ENCODE measurements at regions not wholly inside any gene's neighbourhood (a gene's known extent, or its start where the extent isn't known, plus 50 kb on each side); places are given as distances from the start of the nearest gene placed in this dataset.

DNA sequence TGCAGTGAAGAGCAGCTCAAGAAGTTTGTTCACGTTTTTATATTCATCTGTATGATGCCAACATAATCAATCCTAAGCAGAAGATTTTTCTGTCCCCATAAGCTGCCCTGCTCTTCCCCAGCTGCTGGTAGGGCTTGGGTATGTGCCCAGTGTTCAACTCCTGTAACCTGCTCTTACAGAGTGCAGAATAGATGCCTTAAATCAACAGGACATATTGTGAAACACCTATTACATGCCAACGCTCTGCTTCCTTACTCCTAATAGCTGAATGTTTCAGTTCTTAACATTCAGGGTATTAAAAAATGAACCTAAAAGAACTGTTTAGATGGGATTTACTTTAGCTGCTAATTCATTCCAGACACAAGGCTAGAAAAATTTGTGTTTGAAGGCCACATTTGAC lies 190.9 kb downstream of the HS3ST3A1 start:
- Histone ChIP-seq H3K4me1 (ENCODE audit: control insufficient read depth in 2 of 2, insufficient read depth in 2 of 2, low read length in 2 of 2) (no peaks in the 10 kb centered on the region), H3K36me3 (ENCODE audit: control insufficient read depth in 2 of 2, insufficient read depth in 2 of 2, low read length in 1 of 2) (no peaks in the 10 kb centered on the region), H3K27ac (ENCODE audit: low read depth in 1 of 2, low read length in 1 of 2) (no peak overlapping the region), H3K4me3 (ENCODE audit: low read length in 2 of 2) (no peak overlapping the region), H3K27me3 (ENCODE audit: control insufficient read depth in 2 of 2, insufficient read depth in 1 of 2, low read length in 1 of 2) (no peaks in the 10 kb centered on the region), H3K9me3 (ENCODE audit: control insufficient read depth in 2 of 2, insufficient read depth in 1 of 2, low read length in 1 of 2) (no peaks in the 10 kb centered on the region)
- WGBS = 53% methylated on average over 2 of the region's 2 CpGs
- no peak for DNase-seq (ENCODE audit: low read depth in 6 of 9, low spot score in 9 of 9)

DNA sequence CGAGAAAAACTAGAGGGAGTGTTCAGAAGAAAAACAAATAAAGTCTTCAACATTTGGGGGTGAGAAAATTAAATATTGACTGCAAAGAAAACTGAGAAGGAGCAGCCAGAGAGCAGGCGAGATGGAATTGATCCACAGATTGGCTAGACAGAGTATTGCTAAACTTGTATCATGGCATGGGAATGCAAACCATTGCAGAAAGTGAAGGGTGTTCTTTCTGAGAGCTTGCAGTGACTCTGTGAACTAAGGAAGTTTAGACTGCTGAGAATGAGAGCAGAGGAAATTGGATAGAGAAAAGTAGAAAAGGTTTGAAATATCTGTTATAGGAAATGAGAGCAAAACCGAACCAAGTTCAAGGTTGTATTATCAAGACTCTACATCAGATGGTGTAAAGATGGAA lies 191.5 kb downstream of the HS3ST3A1 start:
- Histone ChIP-seq H3K27ac (ENCODE audit: low read depth in 1 of 2, low read length in 1 of 2) (no peak overlapping the region), H3K36me3 (ENCODE audit: control insufficient read depth in 2 of 2, insufficient read depth in 2 of 2, low read length in 1 of 2) (no peaks in the 10 kb centered on the region), H3K9me3 (ENCODE audit: control insufficient read depth in 2 of 2, insufficient read depth in 1 of 2, low read length in 1 of 2) (no peaks in the 10 kb centered on the region), H3K4me1 (ENCODE audit: control insufficient read depth in 2 of 2, insufficient read depth in 2 of 2, low read length in 2 of 2) (no peaks in the 10 kb centered on the region), H3K4me3 (ENCODE audit: low read length in 2 of 2) (no peak overlapping the region), H3K27me3 (ENCODE audit: control insufficient read depth in 2 of 2, insufficient read depth in 1 of 2, low read length in 1 of 2) (no peaks in the 10 kb centered on the region)
- no peak for DNase-seq (ENCODE audit: low read depth in 6 of 9, low spot score in 9 of 9)
- 94% methylated on average over 3 of the region's 3 CpGs for WGBS

DNA sequence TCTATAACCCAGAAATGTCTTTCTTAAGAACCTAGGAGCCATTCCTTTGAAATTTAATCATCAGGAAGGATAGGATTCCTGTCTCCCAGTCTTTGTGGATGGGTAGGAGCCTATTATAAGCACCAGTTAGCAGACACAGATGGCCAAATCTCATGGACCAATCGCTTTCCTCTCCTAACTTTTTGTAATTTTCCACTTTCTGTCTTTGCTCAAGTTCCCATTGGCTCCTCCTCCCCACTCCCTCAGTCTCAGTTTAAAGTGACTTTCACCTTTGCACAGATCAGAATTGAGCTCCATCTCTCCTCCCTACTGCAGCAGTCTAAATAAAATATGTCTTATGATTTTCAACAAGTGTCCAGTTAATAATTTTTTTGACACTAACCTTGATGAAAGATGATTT lies 192.3 kb downstream of the HS3ST3A1 start:
- Histone ChIP-seq H3K9me3 (ENCODE audit: control insufficient read depth in 2 of 2, insufficient read depth in 1 of 2, low read length in 1 of 2) (no peaks in the 10 kb centered on the region), H3K27me3 (ENCODE audit: control insufficient read depth in 2 of 2, insufficient read depth in 1 of 2, low read length in 1 of 2) (no peaks in the 10 kb centered on the region), H3K36me3 (ENCODE audit: control insufficient read depth in 2 of 2, insufficient read depth in 2 of 2, low read length in 1 of 2) (no peaks in the 10 kb centered on the region), H3K4me1 (ENCODE audit: control insufficient read depth in 2 of 2, insufficient read depth in 2 of 2, low read length in 2 of 2) (no peaks in the 10 kb centered on the region), H3K27ac (ENCODE audit: low read depth in 1 of 2, low read length in 1 of 2) (no peak overlapping the region), H3K4me3 (ENCODE audit: low read length in 2 of 2) (no peak overlapping the region)
- no peak for DNase-seq (ENCODE audit: low read depth in 6 of 9, low spot score in 9 of 9)
- WGBS = 86% methylated on average over 1 of the region's 1 CpG

DNA sequence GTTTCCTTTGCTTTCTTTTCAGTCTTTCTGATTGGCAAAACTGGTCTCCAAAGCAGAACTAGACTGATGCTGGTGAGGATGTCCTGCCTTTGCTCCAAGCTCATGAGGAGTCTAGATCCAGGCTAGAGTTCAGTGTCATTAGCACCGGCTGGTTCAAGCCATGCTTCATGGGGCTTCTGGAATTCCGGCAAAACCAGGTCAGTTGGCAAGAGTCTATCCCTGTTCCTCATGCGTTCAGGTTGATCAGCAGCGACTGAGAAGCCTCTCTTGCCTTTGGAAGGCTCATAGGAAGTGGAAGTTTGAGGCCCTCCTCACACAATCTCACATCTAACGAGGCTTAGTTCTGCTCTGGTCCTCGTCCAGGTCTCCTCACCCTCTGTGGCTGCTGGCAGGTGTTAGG lies 194.3 kb downstream of the HS3ST3A1 start:
- no peaks in the 10 kb centered on the region for H3K36me3 ChIP-seq (ENCODE audit: control insufficient read depth in 2 of 2, insufficient read depth in 2 of 2, low read length in 1 of 2)
- H3K27ac ChIP-seq (ENCODE audit: low read depth in 1 of 2, low read length in 1 of 2) = no peak overlapping the region
- DNase-seq (ENCODE audit: low read depth in 6 of 9, low spot score in 9 of 9) = no peak
- H3K4me1 ChIP-seq (ENCODE audit: control insufficient read depth in 2 of 2, insufficient read depth in 2 of 2, low read length in 2 of 2) = no peaks in the 10 kb centered on the region
- 91% methylated on average over 6 of the region's 6 CpGs for WGBS
- H3K9me3 ChIP-seq (ENCODE audit: control insufficient read depth in 2 of 2, insufficient read depth in 1 of 2, low read length in 1 of 2) = no peaks in the 10 kb centered on the region
- H3K27me3 ChIP-seq (ENCODE audit: control insufficient read depth in 2 of 2, insufficient read depth in 1 of 2, low read length in 1 of 2) = no peaks in the 10 kb centered on the region
- H3K4me3 ChIP-seq (ENCODE audit: low read length in 2 of 2) = no peak overlapping the region

DNA sequence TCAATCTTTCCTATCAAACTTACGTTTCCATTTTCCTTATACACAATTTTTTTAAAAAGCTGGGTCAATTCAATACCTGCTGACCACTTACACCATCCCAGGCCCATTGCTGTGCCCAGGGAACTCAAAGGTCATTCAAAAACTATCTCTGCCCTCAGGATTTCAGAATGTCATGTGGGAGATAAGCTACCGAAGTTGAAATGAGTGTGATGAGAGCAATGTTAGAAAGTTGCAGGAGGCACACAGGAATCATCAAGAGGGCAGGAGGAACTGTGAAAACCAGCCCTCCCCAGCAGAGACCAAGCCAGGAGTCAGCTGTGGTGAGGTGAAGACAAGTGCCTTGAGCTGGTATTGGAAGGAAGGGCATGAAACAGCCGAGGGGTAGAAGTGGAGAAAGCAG lies 195.9 kb downstream of the HS3ST3A1 start:
- H3K4me3 ChIP-seq (ENCODE audit: low read length in 2 of 2) = no peak overlapping the region
- WGBS = 79% methylated on average over 3 of the region's 3 CpGs
- no peak for DNase-seq (ENCODE audit: low read depth in 6 of 9, low spot score in 9 of 9)
- H3K27ac ChIP-seq (ENCODE audit: low read depth in 1 of 2, low read length in 1 of 2) = no peak overlapping the region
- no peaks in the 10 kb centered on the region for H3K36me3 ChIP-seq (ENCODE audit: control insufficient read depth in 2 of 2, insufficient read depth in 2 of 2, low read length in 1 of 2)
- H3K4me1 ChIP-seq (ENCODE audit: control insufficient read depth in 2 of 2, insufficient read depth in 2 of 2, low read length in 2 of 2) = no peaks in the 10 kb centered on the region
- no peaks in the 10 kb centered on the region for H3K27me3 ChIP-seq (ENCODE audit: control insufficient read depth in 2 of 2, insufficient read depth in 1 of 2, low read length in 1 of 2)
- H3K9me3 ChIP-seq (ENCODE audit: control insufficient read depth in 2 of 2, insufficient read depth in 1 of 2, low read length in 1 of 2) = no peaks in the 10 kb centered on the region

DNA sequence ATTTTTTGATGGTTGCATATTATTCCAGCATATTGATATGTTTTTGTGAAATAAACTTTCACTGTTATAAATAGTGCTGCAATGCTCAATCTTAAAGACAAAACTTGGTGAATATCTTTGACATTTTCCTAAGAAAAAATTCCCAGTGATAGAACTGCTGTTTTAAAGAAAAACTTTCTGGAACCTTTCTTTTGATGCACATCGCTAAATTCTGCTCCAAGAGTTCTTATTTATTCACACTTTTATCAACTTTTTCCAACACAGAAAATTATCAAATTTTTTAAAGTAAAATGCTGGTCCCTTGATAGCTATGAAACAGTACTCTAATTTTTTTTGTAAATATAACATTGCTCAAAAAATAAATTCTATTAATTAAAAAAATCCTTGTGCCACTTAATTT lies 196.6 kb downstream of the HS3ST3A1 start:
- DNase-seq (ENCODE audit: low read depth in 6 of 9, low spot score in 9 of 9) = no peak
- no peak overlapping the region for H3K27ac ChIP-seq (ENCODE audit: low read depth in 1 of 2, low read length in 1 of 2)
- H3K4me1 ChIP-seq (ENCODE audit: control insufficient read depth in 2 of 2, insufficient read depth in 2 of 2, low read length in 2 of 2) = no peaks in the 10 kb centered on the region
- no peak overlapping the region for H3K4me3 ChIP-seq (ENCODE audit: low read length in 2 of 2)
- WGBS = 99% methylated on average over 1 of the region's 1 CpG
- no peaks in the 10 kb centered on the region for H3K27me3 ChIP-seq (ENCODE audit: control insufficient read depth in 2 of 2, insufficient read depth in 1 of 2, low read length in 1 of 2)
- no peaks in the 10 kb centered on the region for H3K9me3 ChIP-seq (ENCODE audit: control insufficient read depth in 2 of 2, insufficient read depth in 1 of 2, low read length in 1 of 2)
- no peaks in the 10 kb centered on the region for H3K36me3 ChIP-seq (ENCODE audit: control insufficient read depth in 2 of 2, insufficient read depth in 2 of 2, low read length in 1 of 2)

DNA sequence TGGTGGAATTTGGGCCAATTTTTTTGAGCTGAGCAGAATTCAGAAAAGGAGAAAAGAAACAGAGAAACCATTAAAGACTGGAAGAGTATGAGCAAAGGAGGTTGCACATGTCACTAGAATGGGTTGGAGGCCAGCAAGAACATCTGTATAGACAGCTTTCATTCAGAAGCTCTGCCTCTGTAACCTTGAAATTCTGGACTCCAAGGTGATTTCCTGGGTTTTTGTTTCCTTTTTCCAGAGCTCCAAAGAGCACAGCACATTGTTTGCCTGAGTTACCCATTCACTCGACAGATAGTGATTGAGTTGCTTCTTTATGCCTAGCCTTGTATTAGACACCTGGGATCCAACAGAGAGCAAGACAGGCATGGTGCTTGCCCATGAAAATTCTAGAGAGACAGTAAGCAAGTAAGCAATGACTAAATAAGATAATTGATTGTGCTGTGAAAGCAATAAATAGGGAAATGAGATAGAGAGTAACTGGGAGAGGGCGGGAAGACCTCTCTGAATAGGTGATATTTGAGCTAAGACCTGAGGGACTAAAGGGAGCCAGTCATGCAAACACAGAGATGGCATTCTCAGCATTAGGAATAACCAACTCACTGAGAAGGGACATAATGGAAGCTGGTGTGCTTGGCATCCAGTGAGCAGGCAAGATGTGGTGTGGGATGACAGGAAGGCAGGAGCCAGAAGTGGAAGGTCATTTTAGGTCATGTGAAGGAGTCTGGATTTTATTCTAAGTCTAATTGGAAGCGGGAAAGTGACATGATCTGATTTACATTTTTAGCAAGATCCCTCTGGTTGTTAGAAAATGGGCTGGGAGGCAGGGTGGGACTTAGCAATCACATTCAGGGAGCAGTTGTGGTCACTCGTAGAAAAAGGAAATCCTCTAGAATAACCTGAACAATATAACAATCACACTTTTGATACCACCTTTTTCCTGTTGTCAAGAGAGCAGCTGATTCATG lies 197.5 kb downstream of the HS3ST3A1 start:
- WGBS = 74% methylated on average over 4 of the region's 4 CpGs
- H3K4me1 ChIP-seq (ENCODE audit: control insufficient read depth in 2 of 2, insufficient read depth in 2 of 2, low read length in 2 of 2) = no peaks in the 10 kb centered on the region
- H3K9me3 ChIP-seq (ENCODE audit: control insufficient read depth in 2 of 2, insufficient read depth in 1 of 2, low read length in 1 of 2) = no peaks in the 10 kb centered on the region
- H3K4me3 ChIP-seq (ENCODE audit: low read length in 2 of 2) = no peak overlapping the region
- no peaks in the 10 kb centered on the region for H3K27me3 ChIP-seq (ENCODE audit: control insufficient read depth in 2 of 2, insufficient read depth in 1 of 2, low read length in 1 of 2)
- DNase-seq (ENCODE audit: low read depth in 6 of 9, low spot score in 9 of 9) = no peak
- no peak overlapping the region for H3K27ac ChIP-seq (ENCODE audit: low read depth in 1 of 2, low read length in 1 of 2)
- no peaks in the 10 kb centered on the region for H3K36me3 ChIP-seq (ENCODE audit: control insufficient read depth in 2 of 2, insufficient read depth in 2 of 2, low read length in 1 of 2)

DNA sequence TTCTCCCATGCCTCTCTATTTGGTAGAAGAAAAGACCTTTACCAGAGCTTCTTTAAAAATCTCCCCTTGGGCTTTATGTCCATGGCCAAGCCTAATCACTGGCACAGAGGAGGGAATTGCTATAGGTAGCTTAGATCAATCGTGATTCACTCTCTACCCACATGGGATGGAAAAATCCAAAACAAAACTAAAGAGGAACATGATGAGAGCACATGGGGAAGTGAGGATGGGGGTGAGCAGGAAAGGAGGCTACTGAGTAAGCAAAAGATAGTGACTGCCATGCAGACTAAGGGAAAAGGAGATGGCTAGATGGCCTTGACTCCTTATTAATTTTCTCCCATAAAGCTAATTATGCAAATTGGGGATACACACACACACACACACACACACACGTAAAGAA lies 201.2 kb downstream of the HS3ST3A1 start:
- Histone ChIP-seq H3K27me3 (ENCODE audit: control insufficient read depth in 2 of 2, insufficient read depth in 1 of 2, low read length in 1 of 2) (no peaks in the 10 kb centered on the region), H3K27ac (ENCODE audit: low read depth in 1 of 2, low read length in 1 of 2) (no peak overlapping the region), H3K36me3 (ENCODE audit: control insufficient read depth in 2 of 2, insufficient read depth in 2 of 2, low read length in 1 of 2) (no peaks in the 10 kb centered on the region), H3K9me3 (ENCODE audit: control insufficient read depth in 2 of 2, insufficient read depth in 1 of 2, low read length in 1 of 2) (no peaks in the 10 kb centered on the region), H3K4me3 (ENCODE audit: low read length in 2 of 2) (no peak overlapping the region), H3K4me1 (ENCODE audit: control insufficient read depth in 2 of 2, insufficient read depth in 2 of 2, low read length in 2 of 2) (no peaks in the 10 kb centered on the region)
- WGBS = 66% methylated on average over 2 of the region's 2 CpGs
- no peak for DNase-seq (ENCODE audit: low read depth in 6 of 9, low spot score in 9 of 9)

DNA sequence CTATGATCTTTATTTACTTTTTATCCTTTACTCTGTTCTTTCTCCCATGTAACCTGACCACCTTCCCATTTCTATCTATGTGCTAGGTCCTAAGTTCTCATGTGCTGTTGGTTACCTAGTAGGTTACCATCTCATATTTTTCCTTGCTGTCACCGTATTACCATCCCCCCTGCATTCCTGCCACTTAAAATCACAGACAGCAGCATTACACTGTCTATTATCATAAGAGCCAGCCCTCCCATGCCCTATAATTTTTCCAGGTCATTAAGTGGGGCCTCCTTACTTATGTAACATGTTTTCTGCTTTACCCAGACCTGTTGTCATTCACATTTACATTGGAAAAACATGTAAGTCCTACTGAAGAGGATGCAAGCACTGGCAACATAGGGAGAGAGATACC lies 202.9 kb downstream of the HS3ST3A1 start:
- DNase-seq (ENCODE audit: low read depth in 6 of 9, low spot score in 9 of 9) = no peak
- Histone ChIP-seq H3K4me1 (ENCODE audit: control insufficient read depth in 2 of 2, insufficient read depth in 2 of 2, low read length in 2 of 2) (no peaks in the 10 kb centered on the region), H3K27ac (ENCODE audit: low read depth in 1 of 2, low read length in 1 of 2) (no peak overlapping the region), H3K36me3 (ENCODE audit: control insufficient read depth in 2 of 2, insufficient read depth in 2 of 2, low read length in 1 of 2) (no peaks in the 10 kb centered on the region), H3K4me3 (ENCODE audit: low read length in 2 of 2) (no peak overlapping the region), H3K9me3 (ENCODE audit: control insufficient read depth in 2 of 2, insufficient read depth in 1 of 2, low read length in 1 of 2) (no peaks in the 10 kb centered on the region), H3K27me3 (ENCODE audit: control insufficient read depth in 2 of 2, insufficient read depth in 1 of 2, low read length in 1 of 2) (no peaks in the 10 kb centered on the region)
- 96% methylated on average over 1 of the region's 1 CpG for WGBS

Data from thymus (tissue), 11 donors.